ENCODE measurements at regions not wholly inside any gene's neighbourhood (a gene's known extent, or its start where the extent isn't known, plus 50 kb on each side); places are given as distances from the start of the nearest gene placed in this dataset.

DNA sequence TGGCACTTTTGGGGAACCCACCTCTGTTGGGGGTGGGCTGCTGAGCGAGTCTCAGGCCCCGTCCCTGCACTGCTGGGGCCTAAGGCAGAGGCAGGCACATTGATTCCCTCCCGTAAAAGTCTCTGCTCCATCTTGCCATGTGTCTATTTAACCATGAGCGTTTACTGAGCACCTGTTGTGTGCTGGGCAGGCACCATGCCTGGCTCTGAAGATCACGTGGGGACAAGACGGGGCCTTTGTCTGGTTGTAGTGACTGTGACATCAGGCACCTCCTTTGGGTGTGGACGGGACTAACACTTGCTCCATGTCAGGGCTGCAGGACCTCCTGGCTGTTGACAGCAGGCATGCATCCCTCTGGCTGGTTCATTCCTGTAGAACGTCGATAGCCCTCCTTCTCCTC, 204.7 kb upstream of the CIBAR2 start:
- H3K79me2 ChIP-seq (ENCODE audit: control insufficient read depth, insufficient read depth, low read length): no peaks in the 10 kb centered on the region
- no peaks in the 10 kb centered on the region for H3K9me3 ChIP-seq (ENCODE audit: control insufficient read depth, low read depth, low read length)
- no peak overlapping the region for H2AFZ ChIP-seq (ENCODE audit: control insufficient read depth, low read length)
- no peak overlapping the region for H3K4me3 ChIP-seq (ENCODE audit: control insufficient read depth in 2 of 3, extremely low read depth in 1 of 3, insufficient read depth in 2 of 3, low read depth in 1 of 3, low read length in 3 of 3)
- DNase-seq (ENCODE audit: low read depth, low spot score) (no peak), FAIRE-seq (no peak)
- no peaks in the 10 kb centered on the region for H3K9me1 ChIP-seq (ENCODE audit: control insufficient read depth, extremely low read depth, insufficient read depth, low read length)
- dilution Hi-C loops (cut with MboI; ENCODE audit: extremely low pct_ligation_motif_present, low sequenced_read_pairs): no loop called here
- H3K27ac ChIP-seq (ENCODE audit: control insufficient read depth, insufficient read depth, low read length): no peak overlapping the region
- H3K4me1 ChIP-seq (ENCODE audit: control insufficient read depth, extremely low read depth, insufficient read depth, low read length): peaks cover 5% of the 10 kb centered on the region
- H3K36me3 ChIP-seq (ENCODE audit: control insufficient read depth in 2 of 2, extremely low read depth in 1 of 2, insufficient read depth in 2 of 2, low read length in 2 of 2): no peaks in the 10 kb centered on the region
- peaks cover 2% of the 10 kb centered on the region for H3K27me3 ChIP-seq (ENCODE audit: control insufficient read depth, extremely low read depth, insufficient read depth, low read length)
- peaks cover 2% of the 10 kb centered on the region for H4K20me1 ChIP-seq (ENCODE audit: control insufficient read depth, extremely low read depth, insufficient read depth, low read length)
- TF ChIP-seq, protein P1, sequence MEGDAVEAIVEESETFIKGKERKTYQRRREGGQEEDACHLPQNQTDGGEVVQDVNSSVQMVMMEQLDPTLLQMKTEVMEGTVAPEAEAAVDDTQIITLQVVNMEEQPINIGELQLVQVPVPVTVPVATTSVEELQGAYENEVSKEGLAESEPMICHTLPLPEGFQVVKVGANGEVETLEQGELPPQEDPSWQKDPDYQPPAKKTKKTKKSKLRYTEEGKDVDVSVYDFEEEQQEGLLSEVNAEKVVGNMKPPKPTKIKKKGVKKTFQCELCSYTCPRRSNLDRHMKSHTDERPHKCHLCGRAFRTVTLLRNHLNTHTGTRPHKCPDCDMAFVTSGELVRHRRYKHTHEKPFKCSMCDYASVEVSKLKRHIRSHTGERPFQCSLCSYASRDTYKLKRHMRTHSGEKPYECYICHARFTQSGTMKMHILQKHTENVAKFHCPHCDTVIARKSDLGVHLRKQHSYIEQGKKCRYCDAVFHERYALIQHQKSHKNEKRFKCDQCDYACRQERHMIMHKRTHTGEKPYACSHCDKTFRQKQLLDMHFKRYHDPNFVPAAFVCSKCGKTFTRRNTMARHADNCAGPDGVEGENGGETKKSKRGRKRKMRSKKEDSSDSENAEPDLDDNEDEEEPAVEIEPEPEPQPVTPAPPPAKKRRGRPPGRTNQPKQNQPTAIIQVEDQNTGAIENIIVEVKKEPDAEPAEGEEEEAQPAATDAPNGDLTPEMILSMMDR (optimal IDR thresholded peaks at IDR 0.05 in 1 of 3, IDR thresholded peaks at IDR 0.05 in 1 of 3, conservative IDR thresholded peaks at IDR 0.05 in 1 of 3; ENCODE audit: extremely low read depth in 1 of 3, insufficient read depth in 2 of 3, low read length in 3 of 3): no peak
- TF ChIP-seq EZH2 (IDR thresholded peaks at IDR 0.05; ENCODE audit: low read length): no peak
- H3K4me2 ChIP-seq (ENCODE audit: control insufficient read depth, extremely low read depth, insufficient read depth, low read depth, low read length): no peak overlapping the region
- no peak overlapping the region for H3K9ac ChIP-seq (ENCODE audit: control insufficient read depth, extremely low read depth, insufficient read depth, low read length)

DNA sequence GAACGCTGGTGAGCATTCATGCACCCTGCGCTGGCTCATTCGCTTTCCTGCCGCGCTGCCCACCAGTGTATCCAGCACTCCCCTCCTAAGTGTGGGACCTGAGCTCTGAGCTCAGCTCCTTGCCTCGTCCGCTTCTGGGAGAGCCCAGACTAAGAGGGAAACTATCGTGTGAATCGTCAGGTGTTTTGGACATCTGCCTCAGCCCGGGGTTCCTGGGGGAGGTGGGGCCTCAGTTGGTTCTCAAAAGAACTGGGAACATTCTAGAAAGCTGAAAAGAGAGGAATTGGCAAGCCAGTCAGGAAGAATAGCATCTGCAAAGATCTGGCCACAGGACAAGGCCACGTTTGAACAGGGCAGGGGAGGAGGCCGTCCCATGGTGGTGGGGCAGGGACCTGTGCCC, 205.4 kb upstream of the CIBAR2 start:
- Histone ChIP-seq H2AFZ (ENCODE audit: control insufficient read depth, low read length) (no peak overlapping the region), H3K36me3 (ENCODE audit: control insufficient read depth in 2 of 2, extremely low read depth in 1 of 2, insufficient read depth in 2 of 2, low read length in 2 of 2) (no peaks in the 10 kb centered on the region), H3K79me2 (ENCODE audit: control insufficient read depth, insufficient read depth, low read length) (no peaks in the 10 kb centered on the region), H3K9ac (ENCODE audit: control insufficient read depth, extremely low read depth, insufficient read depth, low read length) (no peak overlapping the region), H3K27me3 (ENCODE audit: control insufficient read depth, extremely low read depth, insufficient read depth, low read length) (peaks cover 3% of the 10 kb centered on the region), H3K4me2 (ENCODE audit: control insufficient read depth, extremely low read depth, insufficient read depth, low read depth, low read length) (no peak overlapping the region), H3K9me1 (ENCODE audit: control insufficient read depth, extremely low read depth, insufficient read depth, low read length) (no peaks in the 10 kb centered on the region), H3K4me1 (ENCODE audit: control insufficient read depth, extremely low read depth, insufficient read depth, low read length) (peaks cover 5% of the 10 kb centered on the region), H3K27ac (ENCODE audit: control insufficient read depth, insufficient read depth, low read length) (no peak overlapping the region), H4K20me1 (ENCODE audit: control insufficient read depth, extremely low read depth, insufficient read depth, low read length) (peaks cover 2% of the 10 kb centered on the region), H3K9me3 (ENCODE audit: control insufficient read depth, low read depth, low read length) (no peaks in the 10 kb centered on the region), H3K4me3 (ENCODE audit: control insufficient read depth in 2 of 3, extremely low read depth in 1 of 3, insufficient read depth in 2 of 3, low read depth in 1 of 3, low read length in 3 of 3) (no peak overlapping the region)
- no peak for DNase-seq (ENCODE audit: low read depth, low spot score)
- dilution Hi-C loops (cut with MboI; ENCODE audit: extremely low pct_ligation_motif_present, low sequenced_read_pairs): no loop called here
- no peak for FAIRE-seq
- TF ChIP-seq, protein P1 (optimal IDR thresholded peaks at IDR 0.05 in 1 of 3, IDR thresholded peaks at IDR 0.05 in 1 of 3, conservative IDR thresholded peaks at IDR 0.05 in 1 of 3; ENCODE audit: extremely low read depth in 1 of 3, insufficient read depth in 2 of 3, low read length in 3 of 3): no peak
- no peak for TF ChIP-seq EZH2 (IDR thresholded peaks at IDR 0.05; ENCODE audit: low read length)
